Activated CD4-positive, alpha-beta T cell treated with anti-CD3 and anti-CD28 coated beads for 48 hours (primary cell): ENCODE measurements at regions not wholly inside any gene's neighbourhood (a gene's known extent, or its start where the extent isn't known, plus 50 kb on each side); places are given as distances from the start of the nearest gene placed in this dataset.
"Not testable (repeated sequence)": the region's sequence is repeated elsewhere in the genome, so short reads cannot be mapped to it uniquely, and the experiment has no call there.

Source experiments
- DNase-seq: peaks from one replicate; pipeline ENCODE4 v3.0.0-alpha.2; 2020

DNA sequence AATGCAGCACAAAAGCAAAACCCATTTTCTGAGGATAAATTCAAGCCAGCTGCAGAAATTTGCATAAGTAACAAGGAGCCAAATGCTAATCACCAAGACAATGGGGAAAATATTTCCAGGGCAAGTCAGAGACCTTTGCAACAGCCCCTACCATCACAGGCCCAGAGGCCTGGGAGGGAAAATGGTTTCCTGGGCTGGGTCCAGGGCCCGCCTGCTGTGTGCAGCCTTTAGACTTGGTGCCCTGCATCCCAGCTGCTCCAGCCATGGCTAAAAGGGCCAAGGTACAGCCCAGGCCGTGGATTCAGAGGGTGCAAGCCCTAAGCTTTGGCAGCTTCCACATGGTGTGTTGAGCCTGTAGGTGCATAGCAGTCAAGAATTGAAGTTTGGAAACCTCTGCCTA lies 309.5 kb upstream of the SGCG start:
- no peak for DNase-seq

DNA sequence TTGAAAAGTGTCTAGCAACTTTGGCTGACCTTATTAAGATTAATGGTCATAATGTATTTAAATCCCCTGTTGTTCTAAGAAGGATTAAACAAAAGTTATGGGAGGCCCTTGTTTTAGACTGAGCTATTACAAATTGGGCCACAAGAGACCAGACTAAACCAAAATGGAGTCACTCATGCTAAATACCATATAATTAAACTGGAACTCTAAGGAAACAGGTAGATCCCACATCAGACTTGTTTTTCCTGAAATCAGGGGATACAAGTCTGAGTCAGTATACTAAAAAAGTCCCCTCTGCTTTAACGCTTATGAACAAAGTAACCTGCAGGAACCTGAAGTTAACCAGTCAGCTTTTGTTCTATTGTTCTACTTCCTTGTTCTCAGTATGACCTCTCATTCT lies 305.9 kb upstream of the SGCG start:
- DNase-seq = no peak

DNA sequence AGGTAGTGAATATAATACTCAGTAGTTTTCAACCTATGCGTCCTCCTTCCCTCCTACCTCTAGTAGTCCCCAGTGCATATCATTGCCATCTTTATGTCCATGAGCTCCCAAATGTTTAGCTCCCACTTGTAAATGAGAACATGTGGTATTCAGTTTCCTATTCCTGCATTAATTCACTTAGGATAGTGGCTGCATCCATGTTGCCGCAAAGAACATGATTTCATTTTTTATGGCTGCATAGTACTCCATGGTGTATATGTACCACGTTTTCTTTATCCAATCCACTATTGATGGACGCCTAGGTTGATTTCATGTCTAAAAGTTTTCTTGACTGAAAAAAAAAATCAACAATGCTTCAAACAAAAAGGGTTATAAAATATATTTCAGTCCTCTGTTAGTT lies 303.4 kb upstream of the SGCG start:
- DNase-seq = no peak

DNA sequence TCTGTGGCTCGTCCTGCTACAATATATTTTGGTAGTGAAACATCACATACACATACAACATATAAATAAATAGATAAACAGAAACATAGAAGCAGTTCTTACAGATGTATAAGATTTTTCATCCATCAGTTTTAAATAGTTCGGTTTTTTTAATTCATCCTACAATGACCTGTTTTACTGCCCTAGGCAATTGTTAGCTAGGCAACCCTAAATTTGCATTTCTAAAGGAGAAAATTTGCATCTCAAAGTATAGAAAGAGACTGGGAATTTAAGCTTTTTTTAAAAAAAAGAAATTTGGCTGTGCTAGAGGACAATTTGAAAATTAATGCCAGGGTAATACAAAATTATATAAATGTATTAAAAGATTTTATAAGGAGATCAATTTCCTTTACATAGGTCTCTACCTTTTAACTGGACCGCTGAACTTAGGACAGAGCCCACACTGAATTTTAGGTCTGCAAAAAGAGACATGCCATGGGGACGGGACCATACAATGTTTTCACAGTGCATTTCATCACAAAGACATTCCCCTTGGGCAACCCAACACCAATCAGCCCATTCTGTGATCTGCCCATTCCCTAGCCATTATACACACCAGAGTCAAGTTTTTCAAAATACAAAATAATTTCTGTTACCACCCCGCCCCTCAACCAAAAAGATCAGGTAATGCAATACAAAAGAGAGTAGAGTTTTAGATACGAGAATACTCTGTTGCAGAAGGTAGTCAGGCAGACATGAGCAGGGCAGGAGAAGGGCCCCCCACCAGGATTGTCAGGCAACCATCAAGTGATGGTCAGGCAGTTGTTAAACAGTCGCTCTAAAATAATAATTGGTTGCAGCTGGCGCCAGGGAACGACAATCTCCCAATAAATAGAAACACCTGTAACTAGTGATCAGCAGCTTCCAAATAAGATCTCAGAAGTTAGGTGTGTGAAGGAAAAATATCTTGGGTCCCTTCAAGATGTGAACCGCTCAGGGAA lies 299.7 kb upstream of the SGCG start:
- no peak for DNase-seq

DNA sequence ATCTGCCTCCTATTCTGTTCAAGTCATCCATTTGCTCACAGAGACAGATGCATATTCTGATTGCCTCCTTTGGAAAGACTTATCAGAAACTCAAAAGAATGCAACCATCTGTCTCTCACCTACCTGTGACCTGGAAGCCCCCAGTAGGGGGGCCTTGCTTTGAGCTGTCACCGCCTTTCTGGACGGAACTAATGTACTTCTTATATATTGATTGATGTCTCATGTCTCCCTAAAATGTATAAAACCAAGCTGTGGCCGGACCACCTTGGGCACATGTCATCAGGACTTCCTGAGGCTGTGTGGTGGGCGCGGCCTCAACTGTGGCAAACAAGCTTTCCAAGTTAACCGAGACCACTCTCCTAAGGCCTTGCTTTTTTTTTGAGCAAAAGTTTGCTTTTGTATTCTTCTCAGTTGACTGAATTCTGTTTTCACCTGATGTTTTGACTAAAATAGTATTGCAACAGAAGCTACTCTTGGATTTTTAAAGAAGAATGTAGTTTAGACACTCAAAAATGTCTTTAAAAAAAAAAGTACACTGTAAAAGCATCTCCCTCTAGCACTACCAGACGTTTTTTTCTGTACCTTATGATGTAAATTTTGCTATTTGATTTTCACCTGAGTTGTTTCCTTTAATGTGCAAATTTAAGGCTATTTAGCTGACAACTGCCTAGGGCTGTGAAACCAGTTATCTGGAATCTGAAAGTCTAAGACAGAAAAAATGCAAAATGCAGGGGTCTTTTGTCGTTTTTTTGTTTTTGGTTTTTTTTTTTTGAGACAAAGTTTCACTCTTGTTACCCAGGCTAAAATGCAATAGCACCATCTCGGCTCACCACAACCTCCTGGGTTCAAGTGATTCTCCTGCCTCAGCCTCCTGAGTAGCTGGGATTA lies 298.8 kb upstream of the SGCG start:
- DNase-seq = not testable (repeated sequence)

DNA sequence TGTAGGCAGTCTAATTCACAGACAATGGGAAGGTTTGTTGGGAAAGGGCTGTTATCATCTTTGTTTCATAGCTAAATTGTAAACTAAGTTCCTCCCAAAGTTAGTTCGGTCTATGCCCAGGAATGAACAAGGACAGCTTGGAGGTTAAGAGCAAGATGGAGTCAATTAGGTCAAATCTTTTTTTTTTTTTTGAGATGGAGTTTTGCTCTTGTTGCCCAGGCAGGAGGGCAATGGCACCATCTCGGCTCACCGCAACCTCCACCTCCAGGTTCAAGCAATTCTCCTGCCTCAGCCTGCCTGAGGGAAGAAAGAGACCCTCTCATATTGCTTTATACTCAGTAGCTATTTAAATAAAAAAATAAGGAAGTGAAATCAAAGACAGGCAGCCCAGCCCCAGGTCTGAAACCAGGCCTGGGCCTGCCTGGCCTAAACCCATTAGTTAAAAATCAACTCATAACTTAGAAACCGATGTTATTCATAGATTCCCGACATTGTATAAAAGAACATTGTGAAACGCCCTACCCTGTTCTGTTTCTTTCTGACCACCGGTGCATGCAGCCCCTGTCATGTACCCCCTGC lies 297.4 kb upstream of the SGCG start:
- DNase-seq = no peak

DNA sequence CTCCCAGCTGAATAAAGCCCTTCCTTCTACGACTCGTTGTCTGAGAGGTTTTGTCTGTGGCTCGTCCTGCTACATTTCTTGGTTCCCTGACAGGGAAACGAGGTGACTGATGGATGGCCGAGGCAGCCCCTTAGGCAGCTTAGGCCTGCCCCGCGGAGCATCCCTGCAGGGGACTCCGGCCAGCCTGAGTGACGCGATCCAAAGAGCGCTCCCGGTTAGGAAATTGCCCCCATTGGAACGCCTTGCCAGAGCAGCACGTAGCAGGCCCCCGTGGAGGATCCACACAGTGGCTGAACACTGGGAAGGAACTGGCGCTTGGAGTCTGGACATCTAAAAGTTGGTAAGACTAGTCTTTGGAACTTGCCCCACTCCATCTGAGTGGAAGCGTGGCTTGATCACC lies 296.8 kb upstream of the SGCG start:
- DNase-seq = no peak

DNA sequence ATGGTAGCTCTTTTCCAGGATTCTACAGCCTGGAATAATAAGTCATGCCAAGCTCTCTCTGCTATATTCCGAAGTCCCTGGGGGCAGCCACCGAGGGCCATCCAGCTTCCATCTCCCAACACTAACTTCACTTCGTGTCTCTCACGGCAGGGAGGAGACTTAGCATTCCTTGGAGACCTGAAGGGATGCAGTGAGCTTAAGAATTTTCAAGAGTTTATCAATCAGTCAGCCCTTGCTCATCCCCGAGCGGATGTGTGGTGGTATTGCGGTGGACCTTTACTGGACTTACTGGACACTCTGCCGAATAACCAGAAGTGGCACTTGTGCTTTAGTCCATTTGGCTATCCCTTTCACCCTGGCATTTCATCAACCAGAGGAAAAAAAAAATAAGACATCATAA lies 294.7 kb upstream of the SGCG start:
- DNase-seq = not testable (repeated sequence)

DNA sequence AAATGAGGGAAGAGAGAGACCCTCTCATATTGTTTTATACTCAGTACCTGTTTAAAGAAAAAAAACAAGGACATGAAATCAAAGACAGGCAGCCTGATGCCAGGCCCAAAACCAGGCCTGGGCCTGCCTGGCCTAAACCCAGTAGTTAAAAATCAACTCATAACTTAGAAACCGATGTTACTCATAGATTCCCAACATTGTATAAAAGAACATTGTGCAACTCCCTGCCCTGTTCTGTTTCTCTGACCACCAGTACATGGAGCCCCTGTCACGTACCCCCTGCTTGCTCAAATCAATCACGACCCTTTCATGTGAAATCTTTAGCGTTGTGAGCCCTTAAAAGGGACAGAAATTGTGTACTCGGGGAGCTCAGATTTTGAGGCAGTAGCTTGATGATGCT lies 291.4 kb upstream of the SGCG start:
- not testable (repeated sequence) for DNase-seq

DNA sequence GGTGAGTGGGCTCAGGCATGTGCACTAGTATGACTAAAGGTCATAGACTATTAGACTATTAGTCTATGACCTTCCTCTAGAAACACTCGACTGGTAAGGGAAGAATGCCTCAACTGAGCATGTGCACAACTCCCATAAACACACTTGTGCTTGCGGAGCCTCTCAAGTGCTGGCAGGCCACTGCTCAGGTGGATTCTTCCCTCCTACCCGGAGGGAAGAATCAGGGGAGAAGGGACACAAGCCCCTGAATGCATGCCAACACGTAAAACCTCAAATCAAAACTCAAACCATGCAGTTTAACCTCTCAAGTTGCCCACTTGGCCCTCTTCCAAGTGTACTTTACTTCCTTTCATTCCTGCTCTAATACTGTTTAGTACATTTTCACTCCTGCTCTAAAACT lies 287.6 kb upstream of the SGCG start:
- no peak for DNase-seq

DNA sequence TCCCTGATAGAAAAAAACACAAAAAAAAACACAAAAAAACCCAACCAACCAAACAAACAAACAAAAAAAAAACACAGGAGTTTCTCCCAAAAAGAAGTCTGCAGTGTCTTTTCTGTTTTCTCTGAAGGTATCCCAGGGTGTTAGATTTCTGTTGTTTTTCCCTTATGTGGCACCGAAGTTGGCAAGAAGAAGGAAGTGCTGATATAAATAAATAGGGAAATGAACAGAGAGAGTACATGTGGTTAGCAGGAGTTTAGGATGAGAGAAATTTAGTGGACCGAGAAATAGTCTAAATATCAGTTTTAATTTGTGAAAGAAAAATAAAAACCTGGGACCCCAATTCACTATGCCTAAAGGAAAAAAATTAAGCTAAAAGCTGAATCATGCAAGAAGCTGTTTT lies 287.0 kb upstream of the SGCG start:
- DNase-seq = no peak

DNA sequence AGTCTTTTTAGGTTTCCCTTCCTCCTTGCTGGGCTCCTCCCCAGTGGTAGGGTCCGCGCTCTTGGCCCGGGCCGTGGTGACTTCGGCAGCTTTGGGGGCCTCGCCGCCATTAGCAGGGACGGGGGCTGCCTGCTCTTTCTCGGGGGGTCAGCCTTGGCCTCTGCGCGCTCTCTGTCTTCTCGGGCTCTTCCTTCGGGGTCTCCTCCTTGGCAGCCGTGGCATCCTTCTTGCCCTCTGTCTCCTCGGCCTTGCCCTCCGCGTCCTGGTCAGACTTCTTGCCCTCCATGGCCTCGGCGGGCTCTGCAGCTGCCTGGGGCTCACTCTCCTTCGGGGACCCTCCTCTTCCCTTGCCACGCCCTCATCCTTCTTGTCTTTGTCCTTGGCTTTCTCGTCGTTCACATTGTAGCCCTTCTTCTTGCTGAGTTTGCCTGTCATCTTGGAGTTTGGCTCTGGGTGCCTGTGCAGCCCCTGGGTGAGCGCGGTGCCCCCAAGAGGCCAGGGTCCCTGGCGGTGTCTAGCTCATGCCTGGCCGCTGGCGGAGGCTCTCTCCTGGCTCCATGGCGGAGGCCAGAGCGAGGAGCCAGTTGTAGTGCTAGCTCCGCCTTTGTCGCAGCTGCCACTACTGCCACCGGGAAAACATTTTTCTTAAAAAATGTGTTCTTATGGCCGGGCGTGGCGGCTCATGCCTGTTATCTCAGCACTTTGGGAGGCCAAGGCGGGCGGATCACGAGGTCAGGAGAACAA lies 283.0 kb upstream of the SGCG start:
- DNase-seq = no peak

DNA sequence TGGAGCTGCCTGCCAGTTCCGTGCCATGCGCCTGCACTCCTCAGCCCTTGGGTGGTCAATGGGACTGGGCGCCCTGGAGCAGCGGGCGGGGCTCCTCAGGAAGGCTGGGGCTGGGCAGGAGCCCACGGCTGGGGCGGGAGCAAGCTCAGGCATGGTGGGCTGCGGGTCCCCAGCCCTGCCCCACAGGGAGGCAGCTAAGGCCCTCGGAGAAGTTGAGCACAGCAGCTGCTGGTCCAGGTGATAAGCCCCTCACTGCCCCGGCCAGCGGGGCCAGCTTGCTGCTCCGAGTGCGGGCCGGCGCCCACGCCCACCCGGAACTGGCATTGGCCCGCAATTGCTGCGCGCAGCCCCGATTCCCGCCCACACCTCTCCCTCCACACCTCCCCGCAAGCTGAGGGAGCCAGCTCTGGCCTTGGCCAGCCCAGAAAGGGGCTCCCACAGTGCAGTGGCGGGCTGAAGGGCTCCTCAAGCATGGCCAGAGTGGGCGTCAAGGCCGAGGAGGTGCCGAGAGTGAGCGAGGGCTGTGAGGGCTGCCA lies 280.3 kb upstream of the SGCG start:
- DNase-seq = not testable (repeated sequence)

DNA sequence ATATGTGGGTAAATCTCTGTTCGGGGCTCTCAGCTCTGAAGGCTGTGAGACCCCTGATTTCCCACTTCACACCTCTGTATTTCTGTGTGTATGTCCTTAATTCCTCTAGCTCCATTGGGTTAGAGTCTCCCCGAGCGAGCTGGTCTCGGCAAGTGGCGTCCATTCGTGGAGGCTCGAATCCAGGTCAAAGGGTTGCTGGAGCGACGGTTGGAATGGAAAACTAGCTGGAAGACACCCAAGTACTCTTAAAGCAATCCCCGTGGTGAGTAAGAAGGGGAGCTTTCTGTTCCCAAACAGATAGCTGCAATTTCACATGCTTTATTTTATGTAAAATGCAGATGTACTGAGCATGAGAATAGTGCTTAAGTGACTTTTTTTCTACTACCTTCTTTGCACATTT lies 277.5 kb upstream of the SGCG start:
- DNase-seq = no peak

DNA sequence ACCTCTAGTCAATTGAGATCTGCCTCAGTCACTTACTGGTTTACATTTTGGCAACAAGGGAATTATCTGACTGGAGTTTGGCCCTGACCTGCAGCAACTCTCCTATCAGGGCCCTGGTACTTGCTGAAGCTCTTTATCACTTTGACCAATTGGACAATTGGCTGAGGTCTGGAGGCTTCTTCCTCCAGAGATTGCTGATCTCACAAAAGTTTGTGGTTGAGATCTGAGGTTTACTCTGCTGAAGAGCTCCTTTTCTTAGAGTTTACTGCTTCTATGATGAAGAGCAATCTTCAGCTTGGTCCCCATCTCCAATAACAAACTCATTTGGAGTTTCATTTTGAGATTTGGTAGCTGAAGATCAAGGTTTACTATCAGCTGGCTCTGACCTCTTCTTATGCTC lies 276.9 kb upstream of the SGCG start:
- DNase-seq = no peak

DNA sequence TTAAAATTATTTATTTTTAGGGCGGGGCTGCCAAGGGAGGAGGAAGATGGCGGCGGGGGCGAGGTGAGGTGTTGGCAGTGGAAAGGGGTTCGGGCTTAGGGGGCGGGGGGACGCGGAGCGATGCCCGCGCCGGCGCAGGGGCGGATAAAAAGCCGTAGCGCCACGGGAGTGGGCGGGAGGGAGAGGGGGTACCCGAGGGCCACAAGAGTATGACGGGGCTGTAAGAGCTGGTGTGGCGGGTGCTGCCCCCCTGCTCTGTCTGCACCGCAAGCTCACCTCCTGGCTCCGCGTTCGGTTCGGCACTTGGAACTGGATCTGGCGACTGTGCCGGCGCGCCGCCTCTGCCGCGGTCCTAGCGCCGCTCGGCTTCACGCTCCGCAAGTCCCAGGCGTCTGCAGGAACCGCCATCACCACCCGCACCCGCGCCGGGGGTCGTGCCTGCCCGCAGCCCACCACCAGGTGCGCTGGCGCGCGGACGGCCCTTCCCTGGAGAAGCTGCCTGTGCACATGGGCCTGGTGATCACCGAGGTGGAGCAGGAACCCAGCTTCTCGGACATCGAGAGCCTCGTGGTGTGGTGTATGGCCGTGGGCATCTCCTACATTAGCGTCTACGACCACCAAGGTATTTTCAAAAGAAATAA lies 265.2 kb upstream of the SGCG start:
- DNase-seq = no peak

DNA sequence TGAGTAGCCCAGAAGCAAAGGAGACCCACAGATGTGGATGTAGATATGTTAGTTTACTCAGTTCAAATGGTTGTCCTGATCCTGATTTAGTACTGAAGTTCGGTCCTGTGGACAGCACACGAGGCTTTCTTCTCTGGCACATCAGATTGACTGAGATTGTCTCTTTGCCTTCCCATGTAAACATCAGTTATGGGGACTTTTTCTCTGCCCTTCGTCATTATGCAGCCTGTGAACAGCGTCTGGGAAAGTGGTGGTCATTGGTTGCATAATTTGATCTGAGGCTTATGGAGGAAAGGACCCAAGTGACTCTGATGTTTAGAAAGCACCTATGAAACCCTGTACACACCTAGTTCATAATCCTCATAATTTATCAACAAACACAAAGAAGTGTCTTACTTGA lies 264.5 kb upstream of the SGCG start:
- DNase-seq = not testable (repeated sequence)

DNA sequence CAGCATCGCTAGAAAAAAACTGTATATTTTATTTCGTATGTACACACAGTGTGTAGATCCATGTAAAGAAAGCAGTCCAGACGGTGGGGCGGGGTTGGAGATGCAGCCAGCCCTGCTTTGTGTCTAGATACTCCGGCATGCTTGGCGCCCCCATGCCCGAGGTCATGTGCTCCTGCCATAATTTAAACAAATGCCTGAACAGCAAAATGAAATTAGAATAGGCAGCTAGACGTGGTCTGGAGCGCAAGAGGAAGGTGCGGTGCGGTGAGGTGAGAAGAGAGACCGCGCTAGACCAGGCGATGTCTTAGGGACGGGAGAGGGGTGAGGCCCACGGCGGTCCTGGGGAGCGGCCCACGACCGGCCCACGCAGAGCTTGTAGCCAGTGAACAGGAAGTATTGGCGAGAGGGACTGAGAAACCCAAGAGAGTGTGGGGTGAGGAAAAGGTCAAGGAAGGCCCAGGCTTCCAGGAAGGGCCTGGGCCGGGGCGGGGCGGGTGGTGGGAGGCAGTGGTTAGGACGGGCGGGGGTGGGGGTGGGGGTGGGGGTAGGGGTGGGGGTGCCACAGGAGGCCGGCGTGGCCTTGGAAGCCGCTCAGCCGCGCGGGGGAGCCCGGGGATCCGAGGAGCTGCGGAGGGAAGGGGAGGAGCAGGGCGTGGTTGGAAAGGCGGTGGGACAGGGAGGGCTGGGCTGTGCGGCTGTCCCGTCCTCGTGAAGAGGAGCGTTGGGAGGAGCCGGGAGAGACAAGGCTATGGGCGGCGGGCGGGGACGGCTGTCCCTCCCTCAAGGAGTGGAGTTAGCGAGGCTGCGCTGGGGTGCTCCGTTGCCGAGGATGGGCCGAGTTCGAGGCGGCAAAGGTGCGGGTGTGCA lies 254.7 kb upstream of the SGCG start:
- no peak for DNase-seq

DNA sequence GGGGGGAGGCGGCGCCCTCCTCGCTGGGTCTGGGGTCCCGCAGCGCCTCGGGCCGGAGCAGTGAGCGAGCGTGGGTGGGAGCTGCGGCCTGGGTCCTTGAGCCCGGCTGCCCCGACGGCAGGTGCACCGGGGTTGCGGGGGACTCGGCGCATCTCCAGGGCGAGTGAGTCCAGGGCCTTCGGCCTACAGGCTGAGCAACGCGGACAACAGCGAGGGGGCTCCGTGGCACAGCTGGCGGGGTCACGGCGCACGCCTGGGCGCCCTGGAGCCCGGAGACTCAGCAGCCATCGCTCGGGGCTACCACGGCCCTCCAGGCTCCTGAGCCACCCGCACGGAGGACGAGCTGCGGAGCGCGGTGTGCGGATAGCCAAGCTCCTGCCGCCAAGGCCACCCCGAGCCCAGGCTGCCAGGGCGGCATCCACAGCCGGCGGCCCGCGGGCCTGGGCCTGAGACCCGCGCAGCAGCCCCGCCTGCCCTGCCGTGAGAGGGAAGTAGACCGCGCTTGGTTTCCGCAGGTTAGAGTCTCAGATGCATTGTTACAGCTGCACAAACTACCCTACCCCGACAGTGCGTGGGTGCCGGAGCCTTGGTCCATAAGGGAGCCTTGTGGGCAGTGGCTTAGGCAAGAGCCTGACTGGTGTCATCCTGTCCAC lies 253.9 kb upstream of the SGCG start:
- DNase-seq = no peak

DNA sequence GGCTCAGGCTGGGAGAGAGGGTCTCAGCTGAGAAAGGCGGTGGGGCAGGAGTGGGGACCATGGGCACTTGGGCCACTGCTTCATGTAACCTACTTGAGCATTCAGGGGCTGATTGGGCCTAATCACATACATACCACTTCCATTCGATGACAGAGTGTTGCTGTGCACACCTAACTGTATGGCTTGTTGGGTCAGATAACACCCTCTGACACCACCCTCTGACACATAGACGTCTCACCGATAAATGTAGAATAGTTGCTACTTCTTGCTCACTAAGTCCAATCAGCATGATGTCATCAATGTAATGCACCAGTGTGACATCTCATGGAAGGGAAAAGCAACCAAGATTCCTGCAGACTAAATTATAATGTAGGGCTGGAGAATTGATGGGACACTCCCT lies 252.9 kb upstream of the SGCG start:
- DNase-seq = not testable (repeated sequence)
